ENCODE measurements at regions not wholly inside any gene's neighbourhood (a gene's known extent, or its start where the extent isn't known, plus 50 kb on each side); places are given as distances from the start of the nearest gene placed in this dataset.

GRCh38 chr10:125555743-125556142 is 127.2 kb downstream of the TEX36 start:
- TF ChIP-seq L3MBTL2 (conservative IDR thresholded peaks at IDR 0.05) (no peak), ZNF384 (IDR thresholded peaks at IDR 0.05) (no peak), NFRKB (IDR thresholded peaks at IDR 0.05) (no peak), LEF1 (IDR thresholded peaks at IDR 0.05; ENCODE audit: borderline replicate concordance) (no peak), FOXK2 (IDR thresholded peaks at IDR 0.05) (no peak), ELF4 (IDR thresholded peaks at IDR 0.05) (no peak), SP1 (IDR thresholded peaks at IDR 0.05) (no peak), HDGF (IDR thresholded peaks at IDR 0.05; ENCODE audit: borderline replicate concordance) (no peak), BHLHE40 (IDR thresholded peaks at IDR 0.05; ENCODE audit: borderline replicate concordance) (no peak)
